Testis (tissue), 2 donors: ENCODE measurements at regions not wholly inside any gene's neighbourhood (a gene's known extent, or its start where the extent isn't known, plus 50 kb on each side); places are given as distances from the start of the nearest gene placed in this dataset.

Experiments used
- POLR2A ChIP-seq: fragments of 450-650 bp; IDR thresholded peaks from one replicate; pipeline ENCODE4 v1.6.1; 2017; ENCODE audit warnings: antibody characterized with exemption, mild to moderate bottlenecking, moderate library complexity
- TF ChIP-seq, protein P1 (sequence below), 3 experiments: fragments of 450-650 bp in 2 of 3; fragments of 200-600 bp in 1 of 3; sonication (generic) in 1 of 3; IDR thresholded peaks; one replicate each; pipeline ENCODE4 v1.5.1; 2016 to 2019; ENCODE audit warnings: antibody characterized with exemption in 3 of 3, mild to moderate bottlenecking in 2 of 3, moderate library complexity in 1 of 3

- TF ChIP-seq, protein P1, sequence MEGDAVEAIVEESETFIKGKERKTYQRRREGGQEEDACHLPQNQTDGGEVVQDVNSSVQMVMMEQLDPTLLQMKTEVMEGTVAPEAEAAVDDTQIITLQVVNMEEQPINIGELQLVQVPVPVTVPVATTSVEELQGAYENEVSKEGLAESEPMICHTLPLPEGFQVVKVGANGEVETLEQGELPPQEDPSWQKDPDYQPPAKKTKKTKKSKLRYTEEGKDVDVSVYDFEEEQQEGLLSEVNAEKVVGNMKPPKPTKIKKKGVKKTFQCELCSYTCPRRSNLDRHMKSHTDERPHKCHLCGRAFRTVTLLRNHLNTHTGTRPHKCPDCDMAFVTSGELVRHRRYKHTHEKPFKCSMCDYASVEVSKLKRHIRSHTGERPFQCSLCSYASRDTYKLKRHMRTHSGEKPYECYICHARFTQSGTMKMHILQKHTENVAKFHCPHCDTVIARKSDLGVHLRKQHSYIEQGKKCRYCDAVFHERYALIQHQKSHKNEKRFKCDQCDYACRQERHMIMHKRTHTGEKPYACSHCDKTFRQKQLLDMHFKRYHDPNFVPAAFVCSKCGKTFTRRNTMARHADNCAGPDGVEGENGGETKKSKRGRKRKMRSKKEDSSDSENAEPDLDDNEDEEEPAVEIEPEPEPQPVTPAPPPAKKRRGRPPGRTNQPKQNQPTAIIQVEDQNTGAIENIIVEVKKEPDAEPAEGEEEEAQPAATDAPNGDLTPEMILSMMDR (IDR thresholded peaks at IDR 0.05), result no peak
- TF ChIP-seq POLR2A, result no peak
These were observed 311.3 kb upstream of the TRPC7 start for GRCh38 chr5:136676685-136677084.
